Calu3 (cell line): ENCODE measurements at regions not wholly inside any gene's neighbourhood (a gene's known extent, or its start where the extent isn't known, plus 50 kb on each side); places are given as distances from the start of the nearest gene placed in this dataset.

Source experiments
- BruUV-seq: library from RNA; stranded (reverse); fragments of 400-500 nt; replicated peaks from 2 replicates; lab custom pipeline; 2021; lab: Mats Ljungman, UMichigan
- CTCF ChIA-PET: fragments of 300-600 bp; sonication (Branson Sonifier 250); formaldehyde crosslinking; loops from one replicate; lab custom pipeline; 2022; ENCODE audit warnings: antibody characterized with exemption; lab: Charles Lee
- DNase-seq: peaks from one replicate; pipeline ENCODE4 v3.0.0; 2022
- H3K27ac Mint-ChIP-seq: one replicate; pipeline ENCODE4 v1.8.0; 2022; ENCODE audit warnings: mixed read lengths; ENCODE audit not compliant: unreplicated experiment
- H3K27me3 Mint-ChIP-seq: one replicate; pipeline ENCODE4 v1.8.0; 2022; ENCODE audit warnings: mixed read lengths; ENCODE audit not compliant: unreplicated experiment
- H3K36me3 Mint-ChIP-seq: one replicate; pipeline ENCODE4 v1.8.0; 2022; ENCODE audit warnings: mild to moderate bottlenecking, moderate library complexity, mixed read lengths; ENCODE audit not compliant: insufficient read depth, unreplicated experiment
- H3K4me1 Mint-ChIP-seq: one replicate; pipeline ENCODE4 v1.8.0; 2022; ENCODE audit warnings: mild to moderate bottlenecking, low read depth, mixed read lengths; ENCODE audit not compliant: unreplicated experiment
- H3K4me3 Mint-ChIP-seq: one replicate; pipeline ENCODE4 v1.8.0; 2022; ENCODE audit warnings: mild to moderate bottlenecking, low read depth, moderate library complexity, mixed read lengths; ENCODE audit not compliant: unreplicated experiment
- H3K9me3 Mint-ChIP-seq: one replicate; pipeline ENCODE4 v1.8.0; 2022; ENCODE audit warnings: low read depth, mixed read lengths; ENCODE audit not compliant: unreplicated experiment
- intact Hi-C: fragments of 100-400 bp; cut with micrococcal nuclease; formaldehyde crosslinking; loops from one replicate; pipeline ENCODE4 v1.10.0; 2022; ENCODE audit not compliant: unreplicated experiment
- TF ChIP-seq, protein P1 (sequence below): fragments of 200-600 bp; IDR thresholded peaks from one replicate; pipeline ENCODE4 v1.8.0; 2022; ENCODE audit warnings: antibody characterized with exemption; ENCODE audit not compliant: unreplicated experiment

DNA sequence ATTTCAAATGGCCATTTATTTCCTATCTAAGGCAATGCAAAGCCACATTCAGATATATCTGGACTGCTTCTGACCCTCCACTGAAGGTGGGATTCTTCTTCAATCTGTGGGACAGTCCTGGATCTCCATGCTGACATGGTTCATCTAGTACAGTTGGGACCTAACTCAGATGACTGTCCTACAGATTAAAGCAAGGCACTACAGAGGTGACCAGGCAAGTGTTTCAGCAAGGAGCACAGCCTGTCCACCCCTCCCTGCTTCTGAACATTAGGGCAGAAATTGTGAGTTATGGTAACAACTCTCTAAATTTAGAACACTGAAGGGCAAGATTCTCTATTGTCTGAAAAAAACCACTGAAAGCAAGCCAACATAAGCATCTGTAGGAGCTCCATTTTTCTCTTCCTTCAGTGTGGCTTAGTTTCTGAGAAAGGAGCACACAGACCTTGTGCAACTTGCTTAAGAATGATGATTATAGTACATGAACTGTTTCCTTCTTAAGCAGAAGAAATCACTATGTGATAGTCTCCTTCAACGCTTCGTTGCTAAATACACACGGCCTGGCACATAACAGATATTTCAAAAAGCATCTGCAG, 62.9 kb upstream of the BARX1 start:
- Mint-ChIP-seq H3K9me3 (no peaks in the 10 kb centered on the region), H3K36me3 (no peaks in the 10 kb centered on the region), H3K4me3 (no peak overlapping the region), H3K27me3 (no peaks in the 10 kb centered on the region), H3K27ac (no peak overlapping the region), H3K4me1 (no peaks in the 10 kb centered on the region)
- DNase-seq, result no peak
- CTCF ChIA-PET, result no interaction called here
- intact Hi-C loops, result no loop called here
- TF ChIP-seq, protein P1, sequence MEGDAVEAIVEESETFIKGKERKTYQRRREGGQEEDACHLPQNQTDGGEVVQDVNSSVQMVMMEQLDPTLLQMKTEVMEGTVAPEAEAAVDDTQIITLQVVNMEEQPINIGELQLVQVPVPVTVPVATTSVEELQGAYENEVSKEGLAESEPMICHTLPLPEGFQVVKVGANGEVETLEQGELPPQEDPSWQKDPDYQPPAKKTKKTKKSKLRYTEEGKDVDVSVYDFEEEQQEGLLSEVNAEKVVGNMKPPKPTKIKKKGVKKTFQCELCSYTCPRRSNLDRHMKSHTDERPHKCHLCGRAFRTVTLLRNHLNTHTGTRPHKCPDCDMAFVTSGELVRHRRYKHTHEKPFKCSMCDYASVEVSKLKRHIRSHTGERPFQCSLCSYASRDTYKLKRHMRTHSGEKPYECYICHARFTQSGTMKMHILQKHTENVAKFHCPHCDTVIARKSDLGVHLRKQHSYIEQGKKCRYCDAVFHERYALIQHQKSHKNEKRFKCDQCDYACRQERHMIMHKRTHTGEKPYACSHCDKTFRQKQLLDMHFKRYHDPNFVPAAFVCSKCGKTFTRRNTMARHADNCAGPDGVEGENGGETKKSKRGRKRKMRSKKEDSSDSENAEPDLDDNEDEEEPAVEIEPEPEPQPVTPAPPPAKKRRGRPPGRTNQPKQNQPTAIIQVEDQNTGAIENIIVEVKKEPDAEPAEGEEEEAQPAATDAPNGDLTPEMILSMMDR, result no peak
- no TSS peak for BruUV-seq

DNA sequence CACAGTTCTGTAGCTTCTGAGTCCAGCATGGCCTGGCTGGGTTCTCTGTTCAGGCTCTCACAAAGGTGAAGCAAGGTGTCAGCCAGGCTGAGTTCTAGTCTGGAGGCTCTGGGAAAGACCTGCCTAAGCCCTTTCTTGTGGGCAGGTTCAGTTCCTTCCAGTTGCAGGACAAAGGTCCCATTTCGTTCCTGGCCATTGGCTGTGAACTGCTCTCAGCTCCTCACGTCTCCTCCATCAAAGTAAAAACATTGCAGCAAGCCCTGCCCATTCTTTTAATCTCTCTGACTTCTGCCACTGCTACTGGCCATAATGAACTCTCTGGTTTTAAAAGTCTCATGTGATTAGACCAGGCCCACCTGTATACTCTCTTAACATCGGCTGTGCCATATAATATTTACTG, 61.6 kb upstream of the BARX1 start:
- Mint-ChIP-seq H3K27ac (no peak overlapping the region), H3K4me1 (no peaks in the 10 kb centered on the region), H3K4me3 (no peak overlapping the region), H3K27me3 (peaks cover 8% of the 10 kb centered on the region), H3K36me3 (no peaks in the 10 kb centered on the region), H3K9me3 (no peaks in the 10 kb centered on the region)
- no peak for DNase-seq
- BruUV-seq, result no TSS peak
- intact Hi-C loops, result no loop called here
- TF ChIP-seq, protein P1, result no peak
- CTCF ChIA-PET, result interaction anchor here (0.6 to 0.8 kb wide), 2 partner anchors 191 to 196 kb away, joined by 3 read pairs; no protein-coding TSS in a partner anchor

DNA sequence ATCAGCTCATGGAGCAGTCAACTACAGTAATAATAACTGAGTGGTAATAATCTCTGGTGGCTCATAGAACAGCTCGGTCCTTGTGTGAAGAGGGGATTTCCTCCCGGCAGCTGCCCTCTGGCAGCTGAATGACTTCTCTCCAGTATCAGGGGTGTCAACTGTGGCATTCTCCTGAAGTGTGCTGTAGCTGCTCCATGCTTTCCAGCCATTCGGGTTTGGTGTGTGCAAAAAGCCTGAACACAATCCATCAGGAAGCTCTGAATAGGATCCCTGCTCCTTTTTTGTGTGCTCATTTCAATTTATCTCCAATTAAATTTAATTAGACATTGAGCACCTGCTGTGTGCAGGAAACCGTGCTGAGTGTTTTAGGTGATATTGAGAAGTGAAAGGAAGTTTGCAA, 59.8 kb upstream of the BARX1 start:
- BruUV-seq, result no TSS peak
- Mint-ChIP-seq H3K27me3 (peaks cover 18% of the 10 kb centered on the region), H3K27ac (no peak overlapping the region), H3K36me3 (no peaks in the 10 kb centered on the region), H3K4me3 (no peak overlapping the region), H3K4me1 (no peaks in the 10 kb centered on the region), H3K9me3 (no peaks in the 10 kb centered on the region)
- TF ChIP-seq, protein P1, result no peak
- DNase-seq, result no peak
- intact Hi-C loops, result loop anchor here (1.0 kb wide), 1 partner anchor 198 kb away; no protein-coding TSS in a partner anchor
- CTCF ChIA-PET, result interaction anchor here (0.7 to 2.1 kb wide), 2 partner anchors 199 to 1627 kb away, joined by 6 to 20 read pairs; no protein-coding TSS in a partner anchor

DNA sequence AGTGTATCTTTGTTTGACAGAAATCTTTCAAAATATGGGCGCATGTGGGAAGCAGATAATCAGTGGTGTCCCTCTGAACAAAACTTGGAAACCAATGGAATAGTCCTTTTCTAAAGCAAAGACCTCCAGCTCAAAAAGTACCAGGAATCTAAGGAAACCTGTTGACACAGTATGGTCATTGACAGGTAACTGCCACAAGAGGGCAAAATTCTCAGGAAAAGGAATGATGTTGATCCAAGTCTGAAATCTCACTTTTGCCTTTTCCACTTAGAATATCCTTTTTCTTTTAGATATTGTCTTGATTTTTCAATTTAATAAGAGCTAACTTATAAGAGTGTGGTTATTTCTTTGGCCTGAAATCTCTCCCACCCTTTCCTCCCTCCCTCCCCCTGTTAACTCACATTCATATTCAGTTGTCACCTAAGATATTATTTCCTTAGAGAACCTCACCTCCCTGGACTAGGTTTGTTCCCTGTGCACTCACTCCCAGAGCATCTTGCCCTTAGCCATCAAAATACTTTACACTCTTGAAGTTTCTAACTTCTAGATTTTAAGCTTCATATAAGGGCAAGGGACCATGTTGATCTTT, 59.0 kb upstream of the BARX1 start:
- TF ChIP-seq, protein P1, result peak; percentile 29
- no peak overlapping the region for H3K4me3 Mint-ChIP-seq
- no peak for DNase-seq
- intact Hi-C loops, result loop anchor here (1.0 kb wide), 1 partner anchor 199 kb away; no protein-coding TSS in a partner anchor
- H3K9me3 Mint-ChIP-seq, result no peaks in the 10 kb centered on the region
- BruUV-seq, result no TSS peak
- no peaks in the 10 kb centered on the region for H3K4me1 Mint-ChIP-seq
- no peak overlapping the region for H3K27ac Mint-ChIP-seq
- H3K27me3 Mint-ChIP-seq, result peaks cover 18% of the 10 kb centered on the region
- CTCF ChIA-PET, result interaction anchor here (0.7 to 2.1 kb wide), 4 partner anchors 152 to 1626 kb away, joined by 3 to 20 read pairs (median 4); no protein-coding TSS in a partner anchor
- H3K36me3 Mint-ChIP-seq, result no peaks in the 10 kb centered on the region
